Kidney (tissue), 13 donors: ENCODE measurements at regions not wholly inside any gene's neighbourhood (a gene's known extent, or its start where the extent isn't known, plus 50 kb on each side); places are given as distances from the start of the nearest gene placed in this dataset.

Experiments
- DNase-seq, 5 donors: peaks; one replicate each; pipeline ENCODE4 v3.0.0-alpha.2; 2013 to 2020
- FAIRE-seq: peaks from 2 replicates; lab custom pipeline; 2012; peaks lifted over from hg19 to GRCh38; lab: Jason Lieb, UNC
- H3K27ac ChIP-seq, 2 donors: one replicate each; pipeline ENCODE4 v1.7.0; 2013; ENCODE audit warnings: low read depth in 2 of 2, low read length in 2 of 2, inconsistent platforms in 1 of 2
- H3K27me3 ChIP-seq: one replicate; pipeline ENCODE4 v1.7.1; 2013; ENCODE audit warnings: low read length, inconsistent platforms; ENCODE audit not compliant: control insufficient read depth, insufficient read depth
- H3K36me3 ChIP-seq, 3 donors: one replicate each; pipeline versions ENCODE4 v1.7.0 to v1.7.1; 2013; ENCODE audit warnings: low read length in 3 of 3, control low read depth in 1 of 3, inconsistent platforms in 1 of 3; ENCODE audit not compliant: insufficient read depth in 3 of 3, control insufficient read depth in 2 of 3
- H3K4me1 ChIP-seq, 3 donors: one replicate each; pipeline versions ENCODE4 v1.7.0 to v1.7.1; 2013; ENCODE audit warnings: low read length in 3 of 3, inconsistent platforms in 1 of 3, low read depth in 1 of 3; ENCODE audit not compliant: control insufficient read depth in 2 of 3, insufficient read depth in 2 of 3
- H3K4me3 ChIP-seq, 3 donors: one replicate each; pipeline versions ENCODE4 v1.7.0 to v1.8.1; 2013; ENCODE audit warnings: low read length in 3 of 3, control low read depth in 1 of 3, inconsistent platforms in 1 of 3
- H3K9ac ChIP-seq, 3 donors: one replicate each; pipeline versions ENCODE4 v1.7.0 to v1.7.1; 2013; ENCODE audit warnings: low read length in 3 of 3, control low read depth in 1 of 3, inconsistent platforms in 1 of 3
- H3K9me3 ChIP-seq, 3 donors: one replicate each; pipeline versions ENCODE4 v1.7.0 to v1.7.1; 2013; ENCODE audit warnings: low read length in 3 of 3, control low read depth in 1 of 3, inconsistent platforms in 1 of 3; ENCODE audit not compliant: control insufficient read depth in 2 of 3, insufficient read depth in 1 of 3
- intact Hi-C: fragments of 100-400 bp; cut with DNase I; formaldehyde crosslinking; loops from one replicate; pipeline ENCODE4 v1.11.1; 2022
- TF ChIP-seq, protein P1 (sequence below): IDR thresholded peaks from 3 replicates; pipeline ENCODE4 v1.5.1; 2012; ENCODE audit warnings: mild to moderate bottlenecking, moderate library complexity, borderline replicate concordance; ENCODE audit not compliant: insufficient read depth; ENCODE audit errors: extremely low read depth
- donor health status: control.
- donor health status: control.
- donor health status: control.
- donor health status: control.
- donor health status: control.
- donor health status: DM: yes; HTN: yes; CAD: no.
- donor health status: Normal renal cell carcinoma (clear cell type).

DNA sequence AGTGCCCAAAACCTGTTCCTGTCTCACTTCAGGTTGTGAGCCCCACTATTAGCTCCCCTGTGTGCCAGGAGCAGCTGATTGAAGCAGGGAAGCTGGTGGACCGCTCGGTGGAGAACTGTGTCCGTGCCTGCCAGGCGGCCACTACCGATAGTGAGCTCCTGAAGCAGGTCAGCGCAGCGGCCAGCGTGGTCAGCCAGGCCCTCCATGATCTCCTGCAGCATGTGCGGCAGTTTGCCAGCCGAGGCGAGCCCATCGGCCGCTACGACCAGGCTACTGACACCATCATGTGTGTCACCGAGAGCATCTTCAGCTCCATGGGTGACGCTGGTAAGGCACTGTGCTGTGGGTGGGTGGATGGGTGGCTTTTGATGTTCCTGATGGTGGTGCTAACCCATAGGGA, 334.1 kb upstream of the TPM1 start:
- intact Hi-C loops, result no loop called here
- TF ChIP-seq, protein P1, sequence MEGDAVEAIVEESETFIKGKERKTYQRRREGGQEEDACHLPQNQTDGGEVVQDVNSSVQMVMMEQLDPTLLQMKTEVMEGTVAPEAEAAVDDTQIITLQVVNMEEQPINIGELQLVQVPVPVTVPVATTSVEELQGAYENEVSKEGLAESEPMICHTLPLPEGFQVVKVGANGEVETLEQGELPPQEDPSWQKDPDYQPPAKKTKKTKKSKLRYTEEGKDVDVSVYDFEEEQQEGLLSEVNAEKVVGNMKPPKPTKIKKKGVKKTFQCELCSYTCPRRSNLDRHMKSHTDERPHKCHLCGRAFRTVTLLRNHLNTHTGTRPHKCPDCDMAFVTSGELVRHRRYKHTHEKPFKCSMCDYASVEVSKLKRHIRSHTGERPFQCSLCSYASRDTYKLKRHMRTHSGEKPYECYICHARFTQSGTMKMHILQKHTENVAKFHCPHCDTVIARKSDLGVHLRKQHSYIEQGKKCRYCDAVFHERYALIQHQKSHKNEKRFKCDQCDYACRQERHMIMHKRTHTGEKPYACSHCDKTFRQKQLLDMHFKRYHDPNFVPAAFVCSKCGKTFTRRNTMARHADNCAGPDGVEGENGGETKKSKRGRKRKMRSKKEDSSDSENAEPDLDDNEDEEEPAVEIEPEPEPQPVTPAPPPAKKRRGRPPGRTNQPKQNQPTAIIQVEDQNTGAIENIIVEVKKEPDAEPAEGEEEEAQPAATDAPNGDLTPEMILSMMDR, result no peak
- H3K9ac ChIP-seq, result no peak overlapping the region
- H3K27me3 ChIP-seq, result no peaks in the 10 kb centered on the region
- no peaks in the 10 kb centered on the region for H3K9me3 ChIP-seq
- H3K36me3 ChIP-seq, result no peaks in the 10 kb centered on the region
- no peak overlapping the region for H3K4me3 ChIP-seq
- DNase-seq (no peak), FAIRE-seq (no peak)
- H3K27ac ChIP-seq, result no peak overlapping the region
- H3K4me1 ChIP-seq, result no peaks in the 10 kb centered on the region

DNA sequence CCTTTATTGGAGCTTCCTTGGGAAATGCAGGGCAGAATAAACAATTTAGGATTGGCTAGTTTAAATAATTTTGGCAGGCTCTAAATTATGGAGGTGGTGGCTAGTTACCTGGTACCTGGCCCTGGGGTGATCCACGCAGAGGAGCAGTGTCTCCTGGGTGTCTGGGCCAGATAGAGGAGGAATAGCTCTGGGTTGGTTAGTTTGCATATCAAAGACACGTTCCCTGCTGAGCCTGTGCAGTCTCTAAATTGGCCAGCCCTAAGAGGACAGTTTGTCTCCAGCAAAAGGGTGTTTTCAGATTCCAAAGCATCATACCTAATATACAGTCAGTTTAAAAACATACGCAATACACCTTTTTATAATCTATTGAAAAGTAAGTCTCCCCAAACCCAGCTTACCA, 333.3 kb upstream of the TPM1 start:
- Histone ChIP-seq H3K9ac (no peak overlapping the region), H3K9me3 (no peaks in the 10 kb centered on the region), H3K36me3 (no peaks in the 10 kb centered on the region), H3K4me1 (no peaks in the 10 kb centered on the region), H3K27me3 (no peaks in the 10 kb centered on the region), H3K27ac (no peak overlapping the region), H3K4me3 (no peak overlapping the region)
- TF ChIP-seq, protein P1, result no peak
- DNase-seq, result no peak
- FAIRE-seq, result no peak
- intact Hi-C loops, result no loop called here

DNA sequence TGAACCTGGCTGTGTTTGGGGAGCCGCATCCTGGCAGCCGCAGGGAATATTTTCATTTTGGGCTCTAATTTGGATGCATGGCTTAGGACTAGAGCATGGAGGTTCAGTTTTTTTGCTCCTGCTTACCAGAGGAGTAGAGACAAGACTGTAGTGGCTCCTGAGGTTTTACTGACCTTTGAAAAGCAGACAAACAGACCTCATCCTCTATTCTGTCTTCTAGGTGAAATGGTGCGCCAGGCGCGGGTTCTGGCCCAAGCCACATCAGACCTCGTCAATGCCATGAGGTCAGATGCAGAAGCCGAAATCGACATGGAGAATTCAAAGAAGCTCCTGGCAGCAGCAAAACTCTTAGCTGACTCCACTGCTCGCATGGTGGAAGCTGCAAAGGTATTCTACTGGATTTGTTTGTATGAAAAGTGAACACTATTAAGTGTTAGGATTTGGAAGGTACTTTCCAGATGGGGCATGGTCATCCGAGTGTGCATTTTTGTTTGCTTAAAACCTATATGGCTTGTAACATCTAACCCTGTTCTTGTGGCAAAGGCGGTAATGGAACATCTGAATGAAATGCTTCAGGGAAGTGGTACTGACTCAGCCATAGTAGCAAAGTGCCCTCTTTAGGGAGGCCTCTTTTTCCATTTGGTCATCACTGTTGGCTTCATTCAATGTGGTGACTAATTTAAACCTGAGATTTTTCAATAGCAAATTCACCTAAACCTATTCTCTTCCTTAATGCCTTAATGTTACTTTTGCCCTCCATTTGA, 330.7 kb upstream of the TPM1 start:
- no peaks in the 10 kb centered on the region for H3K27me3 ChIP-seq
- H3K4me3 ChIP-seq, result no peak overlapping the region
- FAIRE-seq (no peak), DNase-seq (no peak)
- no peak overlapping the region for H3K9ac ChIP-seq
- H3K27ac ChIP-seq, result no peak overlapping the region
- no peaks in the 10 kb centered on the region for H3K9me3 ChIP-seq
- H3K36me3 ChIP-seq, result no peaks in the 10 kb centered on the region
- intact Hi-C loops, result no loop called here
- TF ChIP-seq, protein P1, result no peak
- no peaks in the 10 kb centered on the region for H3K4me1 ChIP-seq
